T-cell (primary cell): ENCODE measurements at regions not wholly inside any gene's neighbourhood (a gene's known extent, or its start where the extent isn't known, plus 50 kb on each side); places are given as distances from the start of the nearest gene placed in this dataset.

ENCODE experiments used
- ATAC-seq, 4 experiments: fragments of 200-7000 bp in 3 of 4; fragments of 150-1000 bp in 1 of 4; cut with Tn5 transposase; replicated peaks in 1 of 4; 1 replicate in 3 of 4; 2 replicates in 1 of 4; pipeline ENCODE4 v1.10.0; 2021; ENCODE audit warnings: moderate library complexity in 3 of 4, mild to moderate bottlenecking in 2 of 4, moderate number of reproducible peaks in 1 of 4
- CTCF ChIA-PET, 2 donors: fragments of 300-600 bp; sonication (Branson Sonifier 250); formaldehyde crosslinking; loops; one replicate each; lab custom pipeline; 2022; ENCODE audit warnings: antibody characterized with exemption in 2 of 2; lab: Charles Lee
- POLR2A ChIA-PET, 2 donors: fragments of 300-600 bp; sonication (Branson Sonifier 250); formaldehyde crosslinking; loops; one replicate each; lab custom pipeline; 2022; ENCODE audit warnings: antibody characterized with exemption in 2 of 2; lab: Charles Lee
- DNase-seq, 35 experiments: peaks; one replicate each; pipeline versions ENCODE4 v3.0.0 to v3.0.0-alpha.2; 2013 to 2023
- H3K27ac ChIP-seq: one replicate; pipeline ENCODE4 v1.5.1; 2013; ENCODE audit warnings: low read length
- H3K27me3 ChIP-seq, 2 experiments: replicated peaks in 1 of 2; 1 replicate in 1 of 2; 2 replicates in 1 of 2; pipeline versions ENCODE4 v1.6.1 to v1.7.0; 2013; ENCODE audit warnings: low read length in 1 of 2, mixed read lengths in 1 of 2; ENCODE audit not compliant: control insufficient read depth in 2 of 2, insufficient read depth in 2 of 2; ENCODE audit errors: extremely low read depth in 1 of 2
- H3K36me3 ChIP-seq, 2 donors: 1 replicate in 1 of 2; 2 replicates in 1 of 2; pipeline versions ENCODE4 v1.6.1 to v1.7.0; 2013; ENCODE audit warnings: low read length in 1 of 2; ENCODE audit not compliant: control insufficient read depth in 2 of 2, insufficient read depth in 1 of 2; ENCODE audit errors: extremely low read depth in 1 of 2
- H3K4me1 ChIP-seq, 2 experiments: 1 replicate in 1 of 2; 2 replicates in 1 of 2; pipeline versions ENCODE4 v1.6.1 to v1.7.0; 2013; ENCODE audit warnings: low read length in 2 of 2, mixed read lengths in 1 of 2; ENCODE audit not compliant: insufficient read depth in 2 of 2, control insufficient read depth in 1 of 2; ENCODE audit errors: extremely low read depth in 1 of 2
- H3K4me3 ChIP-seq, 2 donors: 1 replicate in 1 of 2; 2 replicates in 1 of 2; pipeline versions ENCODE4 v1.5.1 to v1.7.0; 2013; ENCODE audit warnings: mild to moderate bottlenecking in 2 of 2, low read length in 1 of 2, moderate library complexity in 1 of 2; ENCODE audit not compliant: control insufficient read depth in 1 of 2; ENCODE audit errors: extremely low read depth in 1 of 2
- H3K9me3 ChIP-seq: 2 replicates; pipeline ENCODE4 v1.7.0; 2013
- H3K27ac Mint-ChIP-seq, 2 donors: one replicate each; pipeline ENCODE4 v1.8.0; 2020 to 2021; ENCODE audit warnings: mild to moderate bottlenecking in 2 of 2, mixed read lengths in 2 of 2
- H3K27me3 Mint-ChIP-seq, 2 donors: one replicate each; pipeline ENCODE4 v1.8.0; 2021 to 2022; ENCODE audit warnings: mixed read lengths in 2 of 2
- H3K36me3 Mint-ChIP-seq: one replicate; pipeline ENCODE4 v1.8.0; 2021; ENCODE audit warnings: mixed read lengths
- H3K4me1 Mint-ChIP-seq, 3 donors: one replicate each; pipeline ENCODE4 v1.8.0; 2020 to 2022; ENCODE audit warnings: mixed read lengths in 3 of 3, mild to moderate bottlenecking in 1 of 3
- H3K4me3 Mint-ChIP-seq, 3 donors: one replicate each; pipeline ENCODE4 v1.8.0; 2020 to 2022; ENCODE audit warnings: mild to moderate bottlenecking in 3 of 3, mixed read lengths in 3 of 3, moderate library complexity in 3 of 3
- H3K9me3 Mint-ChIP-seq, 3 donors: one replicate each; pipeline ENCODE4 v1.8.0; 2020 to 2022; ENCODE audit warnings: mixed read lengths in 3 of 3
- WGBS: methylation state at CpG from one replicate; pipeline ENCODE4 v1.1.5; 2013; ENCODE audit warnings: missing lambda C conversion rate; ENCODE audit not compliant: insufficient coverage; 5-methylcytosine and 5-hydroxymethylcytosine counted together

- Histone ChIP-seq H3K4me3 (no peak overlapping the region), H3K27ac (no peak overlapping the region), H3K36me3 (no peaks in the 10 kb centered on the region), H3K4me1 (no peaks in the 10 kb centered on the region), H3K9me3 (no peaks in the 10 kb centered on the region), H3K27me3 (no peaks in the 10 kb centered on the region)
- ChIA-PET CTCF (no interaction called here), POLR2A (no interaction called here)
- Mint-ChIP-seq H3K27me3 (no peaks in the 10 kb centered on the region), H3K4me3 (no peak overlapping the region), H3K4me1 (no peaks in the 10 kb centered on the region), H3K36me3 (no peaks in the 10 kb centered on the region), H3K9me3 (no peaks in the 10 kb centered on the region), H3K27ac (no peak overlapping the region)
- DNase-seq (no peak), ATAC-seq (no peak)
Observed at GRCh38 chr4:129422277-129422676, 326.3 kb downstream of the C4orf33 start.

DNA sequence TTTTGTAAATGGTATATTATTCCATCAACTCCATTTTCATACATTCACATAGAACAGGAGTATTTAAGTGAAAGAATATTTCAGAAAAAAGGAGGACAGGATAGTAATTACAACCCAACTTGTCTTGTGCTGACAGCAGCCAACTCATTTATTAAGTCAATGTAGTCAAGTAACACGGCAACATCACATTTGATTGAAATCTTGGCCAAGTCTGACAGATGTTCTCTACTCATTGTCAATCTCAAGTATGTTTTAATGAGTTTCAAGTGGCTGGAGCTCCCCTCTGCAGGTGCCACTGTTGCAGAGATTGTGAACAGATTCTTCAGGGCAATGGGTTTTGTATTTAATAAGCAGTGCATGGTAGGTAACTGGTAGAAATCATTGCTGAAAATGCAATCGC lies 332.5 kb downstream of the C4orf33 start:
- Histone ChIP-seq H3K27me3 (no peaks in the 10 kb centered on the region), H3K9me3 (no peaks in the 10 kb centered on the region), H3K4me1 (no peaks in the 10 kb centered on the region), H3K4me3 (no peak overlapping the region), H3K27ac (no peak overlapping the region), H3K36me3 (no peaks in the 10 kb centered on the region)
- no peaks in the 10 kb centered on the region for H3K36me3 Mint-ChIP-seq
- ChIA-PET POLR2A (no interaction called here), CTCF (no interaction called here)
- WGBS: no CpG with 5 or more reads among the region's 2 CpGs
- no peak overlapping the region for H3K4me3 Mint-ChIP-seq
- no peak for DNase-seq
- no peak for ATAC-seq
- no peaks in the 10 kb centered on the region for H3K27me3 Mint-ChIP-seq
- no peak overlapping the region for H3K27ac Mint-ChIP-seq
- H3K4me1 Mint-ChIP-seq: no peaks in the 10 kb centered on the region
- no peaks in the 10 kb centered on the region for H3K9me3 Mint-ChIP-seq

- H3K36me3 Mint-ChIP-seq: no peaks in the 10 kb centered on the region
- no peak overlapping the region for H3K4me3 Mint-ChIP-seq
- no peaks in the 10 kb centered on the region for H3K4me1 ChIP-seq
- no peak overlapping the region for H3K27ac ChIP-seq
- no peaks in the 10 kb centered on the region for H3K27me3 Mint-ChIP-seq
- no peaks in the 10 kb centered on the region for H3K9me3 ChIP-seq
- WGBS: no CpG with 5 or more reads among the region's 2 CpGs
- no peak for DNase-seq
- no peaks in the 10 kb centered on the region for H3K9me3 Mint-ChIP-seq
- no peak for ATAC-seq
- no peak overlapping the region for H3K4me3 ChIP-seq
- no peaks in the 10 kb centered on the region for H3K4me1 Mint-ChIP-seq
- no peaks in the 10 kb centered on the region for H3K27me3 ChIP-seq
- ChIA-PET POLR2A (no interaction called here), CTCF (no interaction called here)
- H3K36me3 ChIP-seq: no peaks in the 10 kb centered on the region
- H3K27ac Mint-ChIP-seq: no peak overlapping the region
Observed at GRCh38 chr4:129429581-129430320, 333.8 kb downstream of the C4orf33 start.

- POLR2A ChIA-PET: no interaction called here
- WGBS: no CpG with 5 or more reads among the region's 4 CpGs
- no peaks in the 10 kb centered on the region for H3K36me3 Mint-ChIP-seq
Observed at GRCh38 chr4:129437347-129437746, 341.4 kb downstream of the C4orf33 start.

DNA sequence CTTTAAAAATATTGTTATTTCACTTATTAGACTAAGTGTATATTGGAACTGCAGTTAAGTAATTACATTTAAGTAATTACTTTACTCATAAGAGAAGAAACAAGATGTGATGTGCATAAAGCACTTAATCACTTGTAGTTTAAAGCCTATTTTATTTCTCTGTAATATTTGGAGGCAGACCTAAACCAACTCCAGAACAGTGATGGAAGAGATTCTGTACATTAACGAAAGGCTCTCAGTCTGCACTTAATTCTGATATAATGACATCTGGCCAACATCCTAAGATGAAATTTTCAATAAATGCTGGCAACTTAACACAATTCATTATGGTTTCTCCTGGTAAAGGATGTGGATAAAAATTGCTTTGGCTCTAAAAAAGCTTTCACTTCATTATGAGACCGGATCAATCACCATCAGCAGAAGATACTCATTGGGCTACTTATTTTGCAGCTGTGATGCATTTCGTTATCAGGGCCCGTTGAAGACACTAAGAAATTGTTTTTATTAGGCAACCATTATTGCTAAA lies 342.6 kb downstream of the C4orf33 start:
- H3K9me3 Mint-ChIP-seq: no peaks in the 10 kb centered on the region
- H3K9me3 ChIP-seq: no peaks in the 10 kb centered on the region
- H3K4me3 Mint-ChIP-seq: no peak overlapping the region
- no peak overlapping the region for H3K27ac ChIP-seq
- H3K4me1 ChIP-seq: no peaks in the 10 kb centered on the region
- CTCF ChIA-PET: no interaction called here
- H3K36me3 Mint-ChIP-seq: no peaks in the 10 kb centered on the region
- no peak for ATAC-seq
- no peaks in the 10 kb centered on the region for H3K4me1 Mint-ChIP-seq
- no peak overlapping the region for H3K4me3 ChIP-seq
- H3K27me3 Mint-ChIP-seq: peaks cover 0 to 4% of the 10 kb centered on the region in 2 donors
- DNase-seq: no peak
- no peaks in the 10 kb centered on the region for H3K36me3 ChIP-seq
- POLR2A ChIA-PET: no interaction called here
- H3K27ac Mint-ChIP-seq: no peak overlapping the region
- H3K27me3 ChIP-seq: no peaks in the 10 kb centered on the region
- no CpG with 5 or more reads among the region's 4 CpGs for WGBS

More at GRCh38 chr4:129437347-129437746, 341.4 kb downstream of the C4orf33 start:
- no peaks in the 10 kb centered on the region for H3K27me3 ChIP-seq
- H3K4me1 ChIP-seq: no peaks in the 10 kb centered on the region
- no peak overlapping the region for H3K27ac ChIP-seq
- CTCF ChIA-PET: interaction anchor here in 1 of 2 donors (0.7 kb wide), 1 partner anchor 624 kb away, joined by 4 read pairs; no protein-coding TSS in a partner anchor
- peaks cover 0 to 1% of the 10 kb centered on the region in 2 donors for H3K27me3 Mint-ChIP-seq
- DNase-seq (no peak), ATAC-seq (no peak)
- H3K9me3 ChIP-seq: no peaks in the 10 kb centered on the region
- H3K27ac Mint-ChIP-seq: no peak overlapping the region
- no peak overlapping the region for H3K4me3 Mint-ChIP-seq
- H3K4me3 ChIP-seq: no peak overlapping the region
- H3K36me3 ChIP-seq: no peaks in the 10 kb centered on the region
- no peaks in the 10 kb centered on the region for H3K4me1 Mint-ChIP-seq
- no peaks in the 10 kb centered on the region for H3K9me3 Mint-ChIP-seq

GRCh38 chr4:129446074-129446473 lies 350.1 kb downstream of the C4orf33 start:
- Histone ChIP-seq H3K27ac (no peak overlapping the region), H3K36me3 (no peaks in the 10 kb centered on the region)

More at GRCh38 chr4:129446074-129446473, 350.1 kb downstream of the C4orf33 start:
- H3K27me3 Mint-ChIP-seq: peaks cover 3 to 4% of the 10 kb centered on the region in 2 donors
- ChIA-PET CTCF (no interaction called here), POLR2A (no interaction called here)
- WGBS: no CpG with 5 or more reads among the region's 1 CpG
- no peak overlapping the region for H3K27ac Mint-ChIP-seq
- ATAC-seq (no peak), DNase-seq (no peak)
- H3K4me3 Mint-ChIP-seq: no peak overlapping the region
- H3K4me3 ChIP-seq: no peak overlapping the region
- no peaks in the 10 kb centered on the region for H3K36me3 Mint-ChIP-seq
- peaks cover 0 to 3% (median 0%) of the 10 kb centered on the region in 3 donors for H3K9me3 Mint-ChIP-seq
- H3K9me3 ChIP-seq: no peaks in the 10 kb centered on the region
- H3K4me1 ChIP-seq: no peaks in the 10 kb centered on the region
- no peaks in the 10 kb centered on the region for H3K4me1 Mint-ChIP-seq
- H3K27me3 ChIP-seq: peaks cover 0 to 7% of the 10 kb centered on the region in 2 experiments
